ENCODE measurements at regions not wholly inside any gene's neighbourhood (a gene's known extent, or its start where the extent isn't known, plus 50 kb on each side); places are given as distances from the start of the nearest gene placed in this dataset.
"Not testable (repeated sequence)": the region's sequence is repeated elsewhere in the genome, so short reads cannot be mapped to it uniquely, and the experiment has no call there.

GRCh38 chr4:189234948-189235347 is 705.7 kb upstream of the FRG1 start:
- not testable (repeated sequence) for TF ChIP-seq POLR2A, CTCF, EP300, POLR2AphosphoS5 (IDR thresholded peaks at IDR 0.05)
